ENCODE measurements at regions not wholly inside any gene's neighbourhood (a gene's known extent, or its start where the extent isn't known, plus 50 kb on each side); places are given as distances from the start of the nearest gene placed in this dataset.

GRCh38 chr1:67608661-67609576 is 76.1 kb upstream of the GADD45A start:
- intact Hi-C loops (cut with micrococcal nuclease; ENCODE audit: unreplicated experiment): no loop called here
- Histone ChIP-seq H3K27me3 (ENCODE audit: control insufficient read depth, insufficient read depth, low read length) (no peaks in the 10 kb centered on the region), H3K9me3 (ENCODE audit: control insufficient read depth, insufficient read depth, low read depth, low read length) (no peaks in the 10 kb centered on the region), H3K4me3 (ENCODE audit: low read depth in 2 of 2, low read length in 2 of 2) (no peak overlapping the region), H3K27ac (ENCODE audit: low read length) (peak overlapping the region; percentile 5; the same call in 1 of the 2 replicates), H3K36me3 (ENCODE audit: control insufficient read depth, insufficient read depth, low read length) (no peaks in the 10 kb centered on the region), H3K4me1 (ENCODE audit: control insufficient read depth, insufficient read depth, low read length) (peaks cover 13% of the 10 kb centered on the region)
- DNase-seq (ENCODE audit: low read depth, low spot score) (no peak), ATAC-seq (no peak)
- POLR2A ChIA-PET: no interaction called here
- BruUV-seq (replicated peaks): no TSS peak
- CTCF ChIA-PET: no interaction called here
- no peak for TF ChIP-seq TCF7L2 (IDR thresholded peaks at IDR 0.05; ENCODE audit: low read depth, low read length)
- TF ChIP-seq POLR2AphosphoS5 (IDR thresholded peaks at IDR 0.05; ENCODE audit: low read depth, low read length): no peak
- TF ChIP-seq SIN3A (IDR thresholded peaks at IDR 0.05; ENCODE audit: borderline replicate concordance, insufficient read depth, low read depth, low read length): no peak
- TF ChIP-seq CTCF (IDR thresholded peaks at IDR 0.05): no peak
- TF ChIP-seq, protein P1, sequence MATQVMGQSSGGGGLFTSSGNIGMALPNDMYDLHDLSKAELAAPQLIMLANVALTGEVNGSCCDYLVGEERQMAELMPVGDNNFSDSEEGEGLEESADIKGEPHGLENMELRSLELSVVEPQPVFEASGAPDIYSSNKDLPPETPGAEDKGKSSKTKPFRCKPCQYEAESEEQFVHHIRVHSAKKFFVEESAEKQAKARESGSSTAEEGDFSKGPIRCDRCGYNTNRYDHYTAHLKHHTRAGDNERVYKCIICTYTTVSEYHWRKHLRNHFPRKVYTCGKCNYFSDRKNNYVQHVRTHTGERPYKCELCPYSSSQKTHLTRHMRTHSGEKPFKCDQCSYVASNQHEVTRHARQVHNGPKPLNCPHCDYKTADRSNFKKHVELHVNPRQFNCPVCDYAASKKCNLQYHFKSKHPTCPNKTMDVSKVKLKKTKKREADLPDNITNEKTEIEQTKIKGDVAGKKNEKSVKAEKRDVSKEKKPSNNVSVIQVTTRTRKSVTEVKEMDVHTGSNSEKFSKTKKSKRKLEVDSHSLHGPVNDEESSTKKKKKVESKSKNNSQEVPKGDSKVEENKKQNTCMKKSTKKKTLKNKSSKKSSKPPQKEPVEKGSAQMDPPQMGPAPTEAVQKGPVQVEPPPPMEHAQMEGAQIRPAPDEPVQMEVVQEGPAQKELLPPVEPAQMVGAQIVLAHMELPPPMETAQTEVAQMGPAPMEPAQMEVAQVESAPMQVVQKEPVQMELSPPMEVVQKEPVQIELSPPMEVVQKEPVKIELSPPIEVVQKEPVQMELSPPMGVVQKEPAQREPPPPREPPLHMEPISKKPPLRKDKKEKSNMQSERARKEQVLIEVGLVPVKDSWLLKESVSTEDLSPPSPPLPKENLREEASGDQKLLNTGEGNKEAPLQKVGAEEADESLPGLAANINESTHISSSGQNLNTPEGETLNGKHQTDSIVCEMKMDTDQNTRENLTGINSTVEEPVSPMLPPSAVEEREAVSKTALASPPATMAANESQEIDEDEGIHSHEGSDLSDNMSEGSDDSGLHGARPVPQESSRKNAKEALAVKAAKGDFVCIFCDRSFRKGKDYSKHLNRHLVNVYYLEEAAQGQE (IDR thresholded peaks at IDR 0.05; ENCODE audit: insufficient read depth in 1 of 2, low read depth in 2 of 2, low read length in 1 of 2): no peak
- in situ Hi-C loops (cut with HindIII; ENCODE audit: low pct_unique_long_range_greater_than_20kb, low sequenced_read_pairs): no loop called here

GRCh38 chr1:67609577-67610341 is 75.2 kb upstream of the GADD45A start:
- ATAC-seq: no peak
- TF ChIP-seq SIN3A (IDR thresholded peaks at IDR 0.05; ENCODE audit: borderline replicate concordance, insufficient read depth, low read depth, low read length) (no peak), POLR2AphosphoS5 (IDR thresholded peaks at IDR 0.05; ENCODE audit: low read depth, low read length) (no peak), CTCF (IDR thresholded peaks at IDR 0.05) (no peak), TCF7L2 (IDR thresholded peaks at IDR 0.05; ENCODE audit: low read depth, low read length) (no peak)
- TF ChIP-seq, protein P1 (IDR thresholded peaks at IDR 0.05; ENCODE audit: insufficient read depth in 1 of 2, low read depth in 2 of 2, low read length in 1 of 2): no peak
- POLR2A ChIA-PET: no interaction called here
- peak overlapping the region; percentile 62; the same call in 1 of the 2 replicates for H3K27ac ChIP-seq (ENCODE audit: low read length)
- CTCF ChIA-PET: no interaction called here
- no peak for DNase-seq (ENCODE audit: low read depth, low spot score)
- in situ Hi-C loops (cut with HindIII; ENCODE audit: low pct_unique_long_range_greater_than_20kb, low sequenced_read_pairs): no loop called here
- peaks cover 12% of the 10 kb centered on the region for H3K4me1 ChIP-seq (ENCODE audit: control insufficient read depth, insufficient read depth, low read length)
- H3K36me3 ChIP-seq (ENCODE audit: control insufficient read depth, insufficient read depth, low read length): no peaks in the 10 kb centered on the region
- no peak overlapping the region for H3K4me3 ChIP-seq (ENCODE audit: low read depth in 2 of 2, low read length in 2 of 2)
- intact Hi-C loops (cut with micrococcal nuclease; ENCODE audit: unreplicated experiment): no loop called here
- BruUV-seq (replicated peaks): no TSS peak
- H3K9me3 ChIP-seq (ENCODE audit: control insufficient read depth, insufficient read depth, low read depth, low read length): no peaks in the 10 kb centered on the region
- no peaks in the 10 kb centered on the region for H3K27me3 ChIP-seq (ENCODE audit: control insufficient read depth, insufficient read depth, low read length)
